GM18517 (cell line): ENCODE measurements at regions not wholly inside any gene's neighbourhood (a gene's known extent, or its start where the extent isn't known, plus 50 kb on each side); places are given as distances from the start of the nearest gene placed in this dataset.
"Not testable (repeated sequence)": the region's sequence is repeated elsewhere in the genome, so short reads cannot be mapped to it uniquely, and the experiment has no call there.

Experiments
- ATAC-seq: cut with Tn5 transposase; IDR thresholded peaks from one replicate; pipeline ENCODE4 v1.9.1; 2021; ENCODE audit warnings: mild to moderate bottlenecking, moderate library complexity; ENCODE audit not compliant: unreplicated experiment

DNA sequence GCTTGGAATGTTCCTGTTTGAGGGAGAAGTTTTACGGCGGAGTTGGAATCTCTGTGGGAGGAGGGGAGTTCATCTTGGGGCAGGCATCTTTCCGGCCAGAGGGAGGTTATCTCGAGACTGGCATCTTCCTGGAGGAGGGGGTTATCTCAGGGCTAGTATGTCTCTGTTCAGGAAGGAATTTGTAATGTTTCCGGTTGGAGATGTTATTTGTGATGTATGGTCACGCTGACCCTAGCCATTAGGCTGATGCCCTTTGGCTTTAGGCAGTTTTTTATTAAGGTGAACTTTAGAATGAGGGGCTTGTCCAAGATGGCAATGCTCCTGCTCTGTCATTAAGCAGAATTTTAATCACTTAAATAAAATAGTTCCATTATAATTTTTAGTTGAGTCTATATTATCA is 449.7 kb downstream of the PCDH10 start:
- no peak for ATAC-seq

- no peak for ATAC-seq
These were observed 448.2 kb downstream of the PCDH10 start for GRCh38 chr4:133597251-133597650.

DNA sequence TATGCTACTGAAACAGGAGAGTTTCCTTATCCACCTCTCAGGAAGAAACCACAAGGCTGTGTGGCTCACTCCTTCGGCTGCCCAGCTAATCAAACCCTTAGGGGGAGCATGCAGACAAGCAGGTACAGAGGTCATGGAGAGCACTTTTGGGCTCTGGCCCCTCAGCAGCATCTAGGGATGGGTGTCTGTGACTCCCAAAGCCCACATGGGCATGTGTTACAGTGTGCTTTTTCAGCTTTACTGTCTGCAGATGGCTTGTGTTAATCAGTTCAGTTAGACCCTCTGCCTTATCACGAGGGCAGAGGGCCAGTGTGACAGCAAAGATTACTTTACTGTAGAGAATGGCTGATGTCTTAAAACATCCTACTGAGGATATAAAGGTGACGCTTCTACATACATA is 447.4 kb downstream of the PCDH10 start:
- no peak for ATAC-seq

DNA sequence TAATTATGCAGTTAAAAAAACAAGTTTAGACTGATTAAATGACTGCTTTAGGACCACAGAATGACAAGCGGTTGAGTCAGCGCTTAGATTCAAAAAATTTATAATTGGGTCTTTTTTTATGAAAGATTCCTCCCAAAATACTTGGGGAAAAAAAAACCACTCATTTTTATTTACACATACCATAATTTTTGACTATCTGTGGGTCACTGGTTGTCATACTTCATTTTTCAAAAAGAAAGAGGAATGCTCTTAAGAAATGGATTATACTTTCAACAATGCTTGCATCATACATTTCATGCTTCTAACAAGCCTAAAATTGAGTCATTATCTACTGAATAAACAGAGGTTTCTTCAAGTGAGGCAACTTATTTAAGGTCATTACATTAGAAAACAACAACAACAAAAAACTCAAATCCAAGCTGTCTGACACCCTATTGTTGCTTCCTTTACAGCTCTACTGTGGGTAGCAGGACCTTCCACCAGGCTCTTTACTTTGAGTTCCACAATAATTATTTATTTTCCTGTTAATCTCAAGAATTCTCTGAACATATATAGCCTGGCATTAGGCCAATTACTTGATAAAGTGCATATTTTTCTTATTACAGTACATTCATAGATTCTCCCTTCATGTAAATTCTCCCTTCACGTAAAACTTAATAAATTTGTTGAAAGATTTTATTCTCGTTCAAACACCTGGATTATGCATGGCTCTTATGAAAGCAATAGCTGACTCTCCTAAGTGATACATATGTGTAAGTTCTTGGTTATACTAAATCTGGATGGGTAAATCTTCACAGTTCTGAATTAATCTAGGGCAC is 445.5 kb downstream of the PCDH10 start:
- ATAC-seq = no peak

- no peak for ATAC-seq
These were observed 444.7 kb downstream of the PCDH10 start for GRCh38 chr4:133593764-133594163.

- no peak for ATAC-seq
These were observed 443.5 kb downstream of the PCDH10 start for GRCh38 chr4:133592591-133592990.

DNA sequence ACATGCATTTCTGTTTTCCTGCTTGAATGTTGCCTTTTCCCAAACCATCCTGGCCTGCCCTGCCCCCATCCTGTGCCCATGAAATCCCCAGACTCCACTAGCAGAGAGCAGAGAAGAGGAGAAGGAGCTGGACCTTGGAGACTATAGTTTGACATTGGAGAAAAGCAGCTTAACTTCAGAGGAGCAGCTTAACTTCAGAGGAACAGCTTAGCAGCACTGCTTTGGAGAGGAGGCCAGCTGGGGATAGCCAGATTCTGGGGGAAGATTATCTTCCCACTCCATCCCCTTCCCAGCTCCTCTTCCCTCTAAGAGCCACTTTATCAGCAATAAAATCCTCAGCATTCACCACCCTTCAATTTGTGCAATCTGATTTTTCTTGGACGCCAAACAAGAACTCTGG is 443.0 kb downstream of the PCDH10 start:
- no peak for ATAC-seq

DNA sequence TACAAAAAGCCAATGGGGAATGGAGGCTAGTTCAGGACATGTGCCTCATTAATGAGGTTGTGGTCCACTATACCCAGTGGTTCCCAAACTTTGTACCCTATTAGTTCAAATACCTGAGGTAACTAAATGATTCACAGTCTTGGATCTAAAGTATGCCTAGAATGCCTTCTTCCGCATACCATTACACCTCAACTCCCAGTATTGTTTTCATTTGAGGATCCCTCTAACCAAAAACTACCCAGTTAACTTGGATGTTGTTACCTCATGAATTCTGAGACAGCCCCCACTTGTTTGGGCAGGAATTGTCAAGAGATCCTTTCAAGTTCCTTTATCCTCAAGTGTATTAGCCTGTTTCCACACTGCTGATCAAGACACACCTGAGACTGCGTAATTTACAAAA is 439.2 kb downstream of the PCDH10 start:
- no peak for ATAC-seq

DNA sequence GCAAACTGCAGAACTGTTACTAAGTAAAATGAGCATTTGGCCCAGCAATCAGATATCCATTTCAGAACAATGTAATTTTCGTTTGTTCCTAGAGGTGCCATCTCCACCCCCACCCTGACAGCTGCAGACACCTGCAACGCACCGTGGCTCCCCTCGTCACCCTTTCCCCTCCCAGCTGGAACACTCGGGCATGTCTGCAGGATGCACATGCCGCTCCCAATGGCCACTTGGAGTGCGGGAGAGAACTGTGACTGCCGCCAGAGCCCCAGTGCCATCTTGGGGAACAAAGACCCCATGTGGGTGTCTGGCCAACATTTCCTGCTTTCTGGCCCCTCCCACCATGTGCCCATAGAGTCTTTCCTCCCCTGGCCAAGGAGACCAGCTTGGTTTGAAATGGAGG is 436.2 kb downstream of the PCDH10 start:
- ATAC-seq = no peak

- no peak for ATAC-seq
These were observed 435.6 kb downstream of the PCDH10 start for GRCh38 chr4:133584714-133585113.

- no peak for ATAC-seq
These were observed 433.0 kb downstream of the PCDH10 start for GRCh38 chr4:133581996-133582619.

DNA sequence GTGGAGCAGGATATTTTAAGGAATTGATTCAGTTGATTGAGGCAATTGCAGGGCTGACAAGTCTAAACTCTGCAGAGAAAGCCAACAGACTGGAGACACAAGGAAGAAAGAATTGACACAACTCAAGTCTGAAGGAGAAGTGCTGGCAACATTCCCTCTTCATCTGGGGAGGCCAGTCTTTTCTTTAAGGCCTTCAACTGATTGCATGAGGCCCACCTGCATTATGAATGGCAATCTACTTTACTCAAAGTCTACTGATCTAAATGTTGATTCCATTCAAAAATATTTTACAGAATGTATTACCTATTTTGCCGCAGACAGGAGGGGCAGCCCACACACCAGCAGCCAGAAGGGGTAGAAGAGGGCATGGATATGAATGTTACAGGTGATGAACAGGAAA is 425.2 kb downstream of the PCDH10 start:
- ATAC-seq = no peak

DNA sequence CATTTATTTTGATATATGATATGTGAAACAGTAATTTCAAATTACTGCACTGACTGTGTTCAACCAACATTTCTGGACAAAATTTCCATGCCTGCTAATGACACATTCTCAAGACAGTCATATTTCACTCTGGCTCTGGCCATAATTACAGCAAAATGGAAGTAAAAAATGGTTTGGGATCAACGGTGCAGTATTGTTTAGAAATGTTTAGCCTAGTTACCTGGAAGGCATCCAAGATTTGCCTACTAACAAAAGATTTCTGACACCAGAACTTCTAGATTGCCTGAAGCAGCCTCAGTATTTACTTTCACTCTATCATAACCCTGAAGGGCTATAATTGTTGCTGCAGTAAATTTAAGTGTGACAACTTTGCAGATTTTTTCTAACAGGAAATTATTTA is 416.3 kb downstream of the PCDH10 start:
- ATAC-seq = no peak

DNA sequence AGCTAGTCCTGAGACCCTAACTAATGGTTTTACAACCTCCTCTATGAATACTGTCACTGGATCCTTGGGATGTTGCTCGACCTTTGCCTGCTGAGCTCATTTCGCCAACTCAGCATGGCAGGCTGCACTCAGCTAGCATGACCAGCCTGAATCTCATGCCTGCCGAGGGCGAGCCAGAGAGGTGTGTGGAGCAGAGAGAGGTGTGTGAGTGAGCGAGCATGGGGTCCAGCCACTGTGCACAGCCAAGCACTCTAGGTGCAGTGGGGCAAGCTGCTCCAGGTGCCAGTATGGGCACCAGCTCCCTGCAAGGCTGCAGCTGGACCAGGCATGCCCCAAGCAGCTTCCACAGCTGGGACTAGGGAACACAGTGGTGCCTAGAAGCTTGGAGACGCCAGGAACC is 410.9 kb downstream of the PCDH10 start:
- ATAC-seq = no peak

DNA sequence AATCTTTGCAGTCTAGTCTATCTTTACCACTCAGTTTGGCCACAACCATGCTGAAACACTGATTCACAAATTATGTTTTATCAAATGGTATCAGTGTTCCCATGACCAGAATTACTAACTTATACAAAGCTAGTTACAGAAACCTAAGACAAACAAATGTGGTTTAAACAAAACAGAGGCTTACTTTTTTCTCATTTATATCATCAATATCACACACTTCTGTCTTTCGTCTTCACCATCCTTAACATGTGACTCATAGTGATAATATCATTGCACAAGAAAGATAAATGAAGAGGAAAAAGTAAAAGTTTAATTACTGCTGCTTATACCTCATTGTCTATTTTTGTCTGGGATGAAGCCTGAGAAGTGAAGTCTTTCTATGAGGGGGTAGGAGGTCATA is 406.6 kb downstream of the PCDH10 start:
- no peak for ATAC-seq

DNA sequence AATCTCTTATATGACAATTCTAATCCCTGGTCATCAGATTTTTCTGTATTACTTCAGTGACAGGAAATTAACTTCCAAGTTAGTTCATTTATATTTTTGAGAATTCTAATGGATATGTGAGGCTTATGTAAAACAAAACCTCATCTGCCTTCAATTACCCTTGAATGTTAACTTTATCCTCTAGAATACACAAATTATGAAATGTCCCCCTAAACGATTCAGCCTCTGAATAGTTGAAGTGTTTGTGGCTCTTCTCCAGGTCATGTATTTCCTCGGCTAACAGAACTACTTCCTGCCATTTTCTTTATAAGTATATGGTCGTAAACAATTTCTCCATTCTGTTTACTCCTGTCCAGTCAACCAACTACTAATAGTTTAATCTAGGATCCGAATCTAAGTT is 401.3 kb downstream of the PCDH10 start:
- ATAC-seq = no peak

- ATAC-seq = no peak
These were observed 395.0 kb downstream of the PCDH10 start for GRCh38 chr4:133544097-133544496.

- ATAC-seq = no peak
These were observed 388.7 kb downstream of the PCDH10 start for GRCh38 chr4:133537780-133538281.

GRCh38 chr4:133534224-133534623 is 385.1 kb downstream of the PCDH10 start:
- ATAC-seq = not testable (repeated sequence)

- no peak for ATAC-seq
These were observed 375.3 kb downstream of the PCDH10 start for GRCh38 chr4:133524369-133524768.

DNA sequence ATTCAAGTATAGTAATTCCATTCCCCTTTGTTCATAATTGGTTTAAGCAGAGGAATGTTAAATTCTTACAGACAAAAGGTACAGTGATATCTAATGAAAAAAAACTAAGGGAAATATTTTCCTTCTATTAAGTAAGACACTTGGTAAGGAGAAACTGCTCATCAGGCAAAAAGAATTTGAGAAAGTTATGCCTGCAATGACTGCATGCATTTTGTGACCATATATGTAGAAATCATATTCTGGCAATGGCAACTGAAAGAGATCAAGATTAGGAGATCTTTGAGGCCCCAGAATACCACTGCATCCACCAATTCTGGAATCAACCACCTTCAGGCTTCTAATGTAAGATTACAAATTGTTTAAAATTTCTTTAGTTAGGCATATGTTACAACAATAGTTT is 364.8 kb downstream of the PCDH10 start:
- no peak for ATAC-seq

DNA sequence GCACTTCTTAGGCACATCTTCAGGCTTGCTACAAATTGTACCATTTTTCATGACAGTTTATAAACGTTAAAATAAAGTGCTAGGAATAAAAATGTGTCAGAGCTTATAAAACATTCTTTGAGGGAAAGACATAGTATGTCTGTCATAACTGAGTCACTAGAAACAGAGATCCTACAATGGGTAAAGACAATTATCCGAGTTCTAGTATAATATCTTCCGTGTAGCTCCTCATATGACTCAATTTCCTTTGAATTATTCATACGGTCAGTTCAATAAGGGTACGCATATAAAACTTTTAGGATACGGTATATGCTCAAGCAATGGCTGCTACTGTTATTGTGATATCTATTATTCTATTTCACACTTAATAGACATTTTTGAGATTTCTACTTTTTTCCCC is 349.1 kb downstream of the PCDH10 start:
- ATAC-seq = no peak
